MM.1S (cell line): ENCODE measurements at regions not wholly inside any gene's neighbourhood (a gene's known extent, or its start where the extent isn't known, plus 50 kb on each side); places are given as distances from the start of the nearest gene placed in this dataset.

Source experiments
- DNase-seq: peaks from one replicate; pipeline ENCODE4 v3.0.0-alpha.2; 2015
- H2AFZ ChIP-seq: fragments of 300-600 bp; sonication (generic); 2 replicates; pipeline ENCODE4 v1.6.0; 2016; ENCODE audit warnings: antibody characterized with exemption, low read length
- H3F3A ChIP-seq: fragments of 300-600 bp; sonication (generic); 2 replicates; pipeline ENCODE4 v1.6.1; 2016; ENCODE audit warnings: mild to moderate bottlenecking, antibody characterized with exemption, low read length, moderate library complexity, mixed read lengths; ENCODE audit not compliant: insufficient read depth
- H3K27ac ChIP-seq: fragments of 300-600 bp; sonication (generic); 2 replicates; pipeline ENCODE4 v1.5.1; 2016; ENCODE audit warnings: mild to moderate bottlenecking, low read length
- H3K27me3 ChIP-seq: fragments of 300-600 bp; sonication (generic); replicated peaks from 2 replicates; pipeline ENCODE4 v1.6.0; 2016; ENCODE audit warnings: low read length; ENCODE audit not compliant: insufficient read depth
- H3K36me3 ChIP-seq: fragments of 300-600 bp; sonication (generic); replicated peaks from 2 replicates; pipeline ENCODE4 v1.6.1; 2016; ENCODE audit warnings: mild to moderate bottlenecking, low read length, mixed read lengths; ENCODE audit not compliant: insufficient read depth
- H3K4me1 ChIP-seq: fragments of 300-600 bp; sonication (generic); 2 replicates; pipeline ENCODE4 v1.6.1; 2016; ENCODE audit warnings: low read length, mixed read lengths
- H3K4me2 ChIP-seq: fragments of 300-600 bp; sonication (generic); 2 replicates; pipeline ENCODE4 v1.6.0; 2016; ENCODE audit warnings: low read depth, low read length
- H3K4me3 ChIP-seq: fragments of 300-600 bp; sonication (generic); 2 replicates; pipeline ENCODE4 v1.5.1; 2016; ENCODE audit warnings: low read length, mixed read lengths
- H3K79me2 ChIP-seq: fragments of 300-600 bp; sonication (generic); 2 replicates; pipeline ENCODE4 v1.6.1; 2016; ENCODE audit warnings: mixed run types, low read length, mixed read lengths
- H3K9ac ChIP-seq: fragments of 300-600 bp; sonication (generic); 2 replicates; pipeline ENCODE4 v1.6.1; 2016; ENCODE audit warnings: low read length, mixed read lengths
- H3K9me2 ChIP-seq: fragments of 300-600 bp; sonication (generic); replicated peaks from 2 replicates; pipeline ENCODE4 v1.6.1; 2016; ENCODE audit warnings: mild to moderate bottlenecking, low read length, mixed read lengths; ENCODE audit not compliant: insufficient read depth
- H3K9me3 ChIP-seq: fragments of 300-600 bp; sonication (generic); replicated peaks from 2 replicates; pipeline ENCODE4 v1.6.1; 2016; ENCODE audit warnings: mild to moderate bottlenecking, low read length, mixed read lengths; ENCODE audit not compliant: insufficient read depth
- H4K20me1 ChIP-seq: fragments of 300-600 bp; sonication (generic); 2 replicates; pipeline ENCODE4 v1.6.1; 2016; ENCODE audit warnings: mild to moderate bottlenecking, low read length, moderate library complexity, mixed read lengths; ENCODE audit not compliant: insufficient read depth
- CTCF ChIP-seq: fragments of 300-600 bp; sonication (generic); IDR thresholded peaks from 2 replicates; pipeline ENCODE4 v1.5.1; 2016; ENCODE audit warnings: antibody characterized with exemption, low read length, mixed read lengths
- EZH2 ChIP-seq: fragments of 300-600 bp; sonication (generic); optimal IDR thresholded peaks from 2 replicates; pipeline ENCODE3; 2017; ENCODE audit warnings: low read depth, mild to moderate bottlenecking, antibody characterized with exemption, low read length, mixed read lengths
- EZH2phosphoT487 ChIP-seq: fragments of 300-600 bp; sonication (generic); IDR thresholded peaks from 2 replicates; pipeline ENCODE4 v1.6.1; 2018; ENCODE audit warnings: antibody characterized with exemption, low read length

- Histone ChIP-seq H2AFZ (no peak overlapping the region), H3K79me2 (no peaks in the 10 kb centered on the region), H3K4me1 (no peaks in the 10 kb centered on the region), H3K4me2 (no peak overlapping the region), H3K27me3 (no peaks in the 10 kb centered on the region), H3K4me3 (no peak overlapping the region), H3K9me2 (no peaks in the 10 kb centered on the region), H3K36me3 (no peaks in the 10 kb centered on the region), H3K9me3 (no peaks in the 10 kb centered on the region), H4K20me1 (no peaks in the 10 kb centered on the region), H3K9ac (no peak overlapping the region), H3K27ac (no peak overlapping the region), H3F3A (no peaks in the 10 kb centered on the region)
- TF ChIP-seq CTCF = no peak
- no peak for TF ChIP-seq EZH2
- TF ChIP-seq EZH2phosphoT487 = no peak
- DNase-seq = no peak
Measured at GRCh38 chr10:117638664-117639200, 96.2 kb downstream of the EMX2 start.

GRCh38 chr10:117640406-117640805 lies 97.9 kb downstream of the EMX2 start:
- no peak overlapping the region for H3K9ac ChIP-seq
- TF ChIP-seq EZH2 (no peak), EZH2phosphoT487 (no peak), CTCF (no peak)
- H3K9me2 ChIP-seq = no peaks in the 10 kb centered on the region
- H3K9me3 ChIP-seq = no peaks in the 10 kb centered on the region
- H4K20me1 ChIP-seq = no peaks in the 10 kb centered on the region
- no peaks in the 10 kb centered on the region for H3K36me3 ChIP-seq
- H2AFZ ChIP-seq = no peak overlapping the region
- no peaks in the 10 kb centered on the region for H3F3A ChIP-seq
- H3K27me3 ChIP-seq = no peaks in the 10 kb centered on the region
- H3K4me1 ChIP-seq = no peaks in the 10 kb centered on the region
- DNase-seq = no peak
- no peaks in the 10 kb centered on the region for H3K79me2 ChIP-seq
- H3K4me3 ChIP-seq = no peak overlapping the region
- H3K4me2 ChIP-seq = no peak overlapping the region
- H3K27ac ChIP-seq = no peak overlapping the region

GRCh38 chr10:117646718-117647117 lies 104.2 kb downstream of the EMX2 start:
- Histone ChIP-seq H3K27ac (no peak overlapping the region), H3K4me3 (no peak overlapping the region), H3K9me3 (no peaks in the 10 kb centered on the region), H4K20me1 (no peaks in the 10 kb centered on the region), H3K9ac (no peak overlapping the region), H3K27me3 (no peaks in the 10 kb centered on the region), H3K4me2 (no peak overlapping the region), H3K4me1 (no peaks in the 10 kb centered on the region), H2AFZ (no peak overlapping the region), H3K9me2 (no peaks in the 10 kb centered on the region), H3K36me3 (no peaks in the 10 kb centered on the region), H3F3A (no peaks in the 10 kb centered on the region), H3K79me2 (no peaks in the 10 kb centered on the region)
- TF ChIP-seq EZH2 (no peak), CTCF (no peak), EZH2phosphoT487 (no peak)
- no peak for DNase-seq
